ENCODE measurements at regions not wholly inside any gene's neighbourhood (a gene's known extent, or its start where the extent isn't known, plus 50 kb on each side); places are given as distances from the start of the nearest gene placed in this dataset.

GRCh38 chr4:124938836-124939235, 226.3 kb upstream of the ANKRD50 start:
- TF ChIP-seq FOS (IDR thresholded peaks at IDR 0.05; ENCODE audit: borderline replicate concordance, insufficient read depth, low read length) (no peak), POLR2AphosphoS5 (IDR thresholded peaks at IDR 0.05; ENCODE audit: insufficient read depth, low read depth, low read length) (no peak), CTCF (IDR thresholded peaks at IDR 0.05; ENCODE audit: extremely low read depth in 1 of 2, insufficient read depth in 1 of 2, low read depth in 1 of 2, low read length in 2 of 2) (no peak), POLR2A (IDR thresholded peaks at IDR 0.05; ENCODE audit: low read depth, low read length) (no peak), EZH2 (IDR thresholded peaks at IDR 0.05; ENCODE audit: borderline replicate concordance, low read depth, low read length, severe bottlenecking) (no peak)
